ENCODE measurements at regions not wholly inside any gene's neighbourhood (a gene's known extent, or its start where the extent isn't known, plus 50 kb on each side); places are given as distances from the start of the nearest gene placed in this dataset.

GRCh38 chr4:98716796-98717195, 58.4 kb upstream of the TSPAN5 start:
- H3K4me1 ChIP-seq: no peaks in the 10 kb centered on the region
- DNase-seq (ENCODE audit: low spot score in 2 of 2): no peak
- TF ChIP-seq CTCF (IDR thresholded peaks at IDR 0.05): no peak
- no peaks in the 10 kb centered on the region for H3K36me3 ChIP-seq
- intact Hi-C loops (cut with DNase I): no loop called here
- no peaks in the 10 kb centered on the region for H3K9me3 ChIP-seq
- no peak overlapping the region for H3K27ac ChIP-seq
- H3K27me3 ChIP-seq: no peaks in the 10 kb centered on the region
- H3K4me3 ChIP-seq: no peak overlapping the region

GRCh38 chr4:98712607-98713006, 54.2 kb upstream of the TSPAN5 start:
- H3K27ac ChIP-seq: no peak overlapping the region
- DNase-seq (ENCODE audit: low spot score in 2 of 2): no peak
- H3K4me3 ChIP-seq: no peak overlapping the region
- no peaks in the 10 kb centered on the region for H3K27me3 ChIP-seq
- no peaks in the 10 kb centered on the region for H3K9me3 ChIP-seq
- intact Hi-C loops (cut with DNase I): no loop called here
- H3K4me1 ChIP-seq: no peaks in the 10 kb centered on the region
- no peak for TF ChIP-seq CTCF (IDR thresholded peaks at IDR 0.05)
- H3K36me3 ChIP-seq: no peaks in the 10 kb centered on the region

GRCh38 chr4:98711526-98711925, 53.1 kb upstream of the TSPAN5 start:
- intact Hi-C loops (cut with DNase I): no loop called here
- H3K27me3 ChIP-seq: no peaks in the 10 kb centered on the region
- no peaks in the 10 kb centered on the region for H3K36me3 ChIP-seq
- no peak for DNase-seq (ENCODE audit: low spot score in 2 of 2)
- H3K27ac ChIP-seq: no peak overlapping the region
- no peaks in the 10 kb centered on the region for H3K9me3 ChIP-seq
- TF ChIP-seq CTCF (IDR thresholded peaks at IDR 0.05): no peak
- H3K4me1 ChIP-seq: no peaks in the 10 kb centered on the region
- no peak overlapping the region for H3K4me3 ChIP-seq

DNA sequence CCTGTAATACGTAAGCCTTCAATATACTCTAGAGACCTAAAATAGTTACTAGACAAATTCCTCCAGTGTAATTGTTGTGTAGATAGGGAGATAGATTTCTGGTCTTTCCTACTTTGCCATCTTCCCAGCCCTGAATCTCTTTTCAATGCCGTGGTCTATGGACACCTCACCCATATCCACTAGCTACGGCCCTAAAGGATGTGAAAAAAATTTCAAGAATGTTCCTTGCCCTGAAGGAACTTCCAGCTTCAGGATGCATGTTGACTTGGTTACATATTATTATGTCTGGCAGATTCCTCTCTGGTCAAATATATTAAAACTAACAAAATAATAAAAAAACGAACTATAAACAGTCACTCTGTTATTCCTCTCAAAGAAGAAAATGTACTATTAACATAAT, 52.4 kb upstream of the TSPAN5 start:
- Histone ChIP-seq H3K27me3 (no peaks in the 10 kb centered on the region), H3K27ac (no peak overlapping the region), H3K4me3 (no peak overlapping the region), H3K36me3 (no peaks in the 10 kb centered on the region), H3K4me1 (no peaks in the 10 kb centered on the region), H3K9me3 (no peaks in the 10 kb centered on the region)
- TF ChIP-seq CTCF (IDR thresholded peaks at IDR 0.05): no peak
- DNase-seq (ENCODE audit: low spot score in 2 of 2): no peak
- intact Hi-C loops (cut with DNase I): no loop called here
